ENCODE measurements at regions not wholly inside any gene's neighbourhood (a gene's known extent, or its start where the extent isn't known, plus 50 kb on each side); places are given as distances from the start of the nearest gene placed in this dataset.
A peak's percentile ranks its signal among the peaks of the same experiment; 100 is the strongest.
"Not testable (repeated sequence)": the region's sequence is repeated elsewhere in the genome, so short reads cannot be mapped to it uniquely, and the experiment has no call there.

DNA sequence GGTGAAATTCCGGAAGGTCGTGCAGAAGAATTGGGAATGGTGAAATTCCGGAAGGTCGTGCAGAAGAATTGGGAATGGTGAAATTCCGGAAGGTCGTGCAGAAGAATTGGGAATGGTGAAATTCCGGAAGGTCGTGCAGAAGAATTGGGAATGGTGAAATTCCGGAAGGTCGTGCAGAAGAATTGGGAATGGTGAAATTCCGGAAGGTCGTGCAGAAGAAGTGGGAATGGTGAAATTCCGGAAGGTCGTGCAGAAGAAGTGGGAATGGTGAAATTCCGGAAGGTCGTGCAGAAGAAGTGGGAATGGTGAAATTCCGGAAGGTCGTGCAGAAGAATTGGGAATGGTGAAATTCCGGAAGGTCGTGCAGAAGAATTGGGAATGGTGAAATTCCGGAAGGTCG is 154.4 kb downstream of the C16orf95 start:
- intact Hi-C loops (cut with DNase I); ATAC-seq; DNase-seq (ENCODE audit: low spot score): not testable (repeated sequence)

DNA sequence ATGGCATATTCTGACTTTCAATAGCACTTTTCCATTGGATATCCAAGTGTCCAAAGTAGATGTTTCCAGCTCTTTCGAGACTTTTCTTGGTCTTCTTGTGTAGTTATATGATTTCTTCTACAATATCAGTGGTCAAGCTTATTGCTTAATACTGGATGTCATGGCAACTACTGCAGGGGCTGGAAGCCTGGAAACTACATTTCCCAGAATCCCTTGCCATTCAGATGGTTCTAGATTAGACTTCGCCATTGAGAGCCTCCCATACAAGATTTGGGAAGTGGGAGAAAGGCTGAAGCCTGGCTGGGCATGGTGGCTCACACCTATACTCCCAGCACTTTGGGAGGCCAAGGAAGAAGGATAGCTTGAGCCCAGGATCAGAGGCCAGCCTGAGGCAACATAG is 153.6 kb downstream of the C16orf95 start:
- DNase-seq (ENCODE audit: low spot score), result no peak
- intact Hi-C loops (cut with DNase I), result no loop called here
- ATAC-seq, result no peak

DNA sequence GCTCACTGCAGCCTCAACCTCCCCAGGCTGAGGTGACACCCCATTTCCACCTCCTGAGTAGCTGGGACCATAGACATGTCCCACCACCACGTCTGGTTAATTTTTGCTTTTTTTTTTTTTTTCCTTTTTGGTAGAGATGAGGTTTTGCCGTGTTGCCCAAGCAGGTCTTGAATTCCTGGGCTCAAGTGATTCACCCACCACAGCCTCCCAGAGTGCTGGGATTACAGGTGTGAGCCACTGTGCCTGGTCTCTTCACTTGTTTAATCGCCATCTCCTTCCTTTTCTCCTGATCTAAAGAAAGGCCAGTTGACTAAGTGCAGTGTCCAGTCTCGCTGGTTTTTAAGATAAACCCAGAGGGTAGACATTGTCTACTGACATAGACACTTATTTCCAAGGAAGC is 152.0 kb downstream of the C16orf95 start:
- intact Hi-C loops (cut with DNase I), result no loop called here
- DNase-seq (ENCODE audit: low spot score) (no peak), ATAC-seq (no peak)

DNA sequence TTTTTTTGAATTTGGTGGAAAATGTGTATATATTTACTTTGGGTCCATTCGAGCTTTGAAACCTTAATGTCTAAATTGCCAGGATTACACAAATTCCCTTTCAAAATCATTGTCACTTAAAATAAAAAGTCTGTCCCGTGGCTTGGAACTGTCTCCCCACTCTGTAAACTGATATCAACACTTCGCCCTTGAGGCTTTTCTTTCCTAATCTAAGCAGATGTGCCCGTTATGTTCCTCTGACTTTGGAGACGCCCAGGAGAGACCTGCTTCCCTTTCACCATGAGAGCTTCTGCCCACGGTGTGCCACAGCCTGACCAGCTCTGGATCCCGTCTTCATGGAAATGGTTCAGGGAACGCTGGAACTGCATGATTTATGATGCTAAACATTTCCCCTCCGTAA is 151.3 kb downstream of the C16orf95 start:
- intact Hi-C loops (cut with DNase I), result no loop called here
- DNase-seq (ENCODE audit: low spot score) (no peak), ATAC-seq (peak; percentile 77)

DNA sequence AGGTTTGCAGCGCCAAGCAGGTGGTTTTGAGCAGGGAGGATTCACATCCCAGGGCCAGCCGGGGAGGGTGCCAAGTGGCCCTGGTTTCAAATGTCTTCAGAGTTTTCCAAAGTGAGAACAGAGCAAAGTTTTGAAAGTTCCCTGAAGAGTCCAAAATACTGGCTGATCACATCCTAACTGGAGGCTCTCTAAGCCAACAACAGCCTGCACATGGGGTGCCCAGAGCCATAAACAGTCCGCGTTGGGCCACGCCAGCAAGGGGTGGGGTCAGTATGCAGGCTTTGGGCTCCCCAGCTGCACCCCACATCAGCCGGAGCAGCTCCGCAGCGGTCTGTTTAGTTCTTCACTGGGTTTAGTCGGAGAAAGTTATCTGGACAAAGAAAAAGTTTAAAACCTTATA is 150.9 kb downstream of the C16orf95 start:
- DNase-seq (ENCODE audit: low spot score), result no peak
- intact Hi-C loops (cut with DNase I), result no loop called here
- peak; percentile 61 for ATAC-seq

DNA sequence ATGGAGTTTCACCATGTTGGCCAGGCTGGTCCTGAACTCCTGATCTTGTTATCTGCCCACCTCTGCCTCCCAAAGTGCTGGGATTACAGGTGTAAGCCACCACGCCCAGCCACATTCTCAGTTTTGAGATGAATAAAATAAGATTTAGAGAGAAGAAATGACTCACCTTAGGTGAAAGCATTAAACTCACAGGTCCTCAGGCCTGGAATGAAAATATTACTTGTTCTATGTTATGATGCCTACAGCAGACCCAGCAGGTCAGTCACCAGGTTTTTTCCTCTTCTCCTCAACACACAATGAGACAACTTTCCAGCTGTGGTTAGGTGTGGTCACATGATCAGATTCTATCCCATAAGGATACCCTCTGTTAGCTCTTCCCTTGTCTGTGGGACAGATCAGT is 150.3 kb downstream of the C16orf95 start:
- DNase-seq (ENCODE audit: low spot score) (no peak), ATAC-seq (no peak)
- intact Hi-C loops (cut with DNase I), result no loop called here

DNA sequence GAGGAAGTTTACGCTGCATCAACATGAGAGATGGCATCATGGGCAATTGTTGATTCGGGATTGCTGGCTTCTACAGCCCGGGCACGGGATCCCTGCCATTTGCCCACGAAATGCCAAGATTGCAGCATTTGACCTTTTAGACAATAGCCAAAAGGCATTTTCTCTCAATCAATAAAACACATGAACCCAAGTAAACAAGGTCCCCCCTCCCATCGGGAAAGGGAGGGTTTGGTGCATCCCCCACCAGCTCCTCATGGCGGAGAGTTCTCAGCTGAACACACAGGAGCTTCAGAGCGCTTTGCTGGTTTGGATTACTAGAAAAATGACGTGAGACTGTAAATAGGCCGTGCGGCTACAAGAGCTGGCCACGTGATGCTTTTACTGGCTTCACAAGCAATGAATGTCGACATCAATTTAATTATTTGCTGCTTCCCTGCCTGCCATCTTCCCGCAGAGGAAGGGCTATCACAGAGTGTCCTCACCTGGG is 147.6 kb downstream of the C16orf95 start:
- intact Hi-C loops (cut with DNase I), result no loop called here
- DNase-seq (ENCODE audit: low spot score), result no peak
- ATAC-seq, result peak; percentile 21

DNA sequence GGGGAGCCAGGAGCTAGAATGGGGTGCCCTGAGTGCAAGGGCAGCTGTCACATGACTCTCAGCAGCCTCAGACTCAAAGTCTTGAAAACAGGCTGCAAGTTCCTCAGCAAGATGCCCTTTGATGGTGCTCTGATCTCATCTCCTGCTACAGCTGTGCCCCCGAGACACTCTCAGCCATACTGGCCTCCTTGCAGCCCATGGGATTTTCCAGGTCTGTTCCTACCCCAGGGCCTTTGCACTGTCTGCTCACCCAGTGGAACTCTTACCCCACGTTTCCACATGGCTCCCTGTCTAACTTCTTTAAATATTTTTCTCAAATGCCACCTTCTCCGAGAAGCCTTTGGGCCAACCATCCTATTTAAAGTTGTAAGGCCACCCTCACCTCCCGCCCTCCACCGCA is 146.9 kb downstream of the C16orf95 start:
- no peak for ATAC-seq
- intact Hi-C loops (cut with DNase I), result no loop called here
- DNase-seq (ENCODE audit: low spot score), result no peak

DNA sequence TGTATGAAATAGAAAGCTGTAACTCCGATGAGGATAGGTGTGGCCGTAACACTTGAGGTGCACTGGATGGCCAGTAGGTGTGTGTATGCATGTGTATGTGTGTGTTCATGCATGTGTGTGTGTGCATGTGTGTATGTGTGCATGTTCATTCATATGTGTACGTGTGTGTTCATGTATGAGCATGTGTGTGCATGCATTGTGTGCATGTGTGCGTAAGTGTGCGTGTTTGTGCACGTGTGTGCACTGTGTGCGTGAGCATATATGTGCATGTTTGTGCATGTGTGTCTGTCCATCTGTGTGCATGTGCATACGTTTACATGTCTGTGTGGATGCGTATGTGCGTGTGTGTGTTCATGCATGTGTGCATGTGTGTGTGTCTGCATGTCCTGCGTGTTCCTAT is 145.5 kb downstream of the C16orf95 start:
- intact Hi-C loops (cut with DNase I), result no loop called here
- ATAC-seq, result no peak

DNA sequence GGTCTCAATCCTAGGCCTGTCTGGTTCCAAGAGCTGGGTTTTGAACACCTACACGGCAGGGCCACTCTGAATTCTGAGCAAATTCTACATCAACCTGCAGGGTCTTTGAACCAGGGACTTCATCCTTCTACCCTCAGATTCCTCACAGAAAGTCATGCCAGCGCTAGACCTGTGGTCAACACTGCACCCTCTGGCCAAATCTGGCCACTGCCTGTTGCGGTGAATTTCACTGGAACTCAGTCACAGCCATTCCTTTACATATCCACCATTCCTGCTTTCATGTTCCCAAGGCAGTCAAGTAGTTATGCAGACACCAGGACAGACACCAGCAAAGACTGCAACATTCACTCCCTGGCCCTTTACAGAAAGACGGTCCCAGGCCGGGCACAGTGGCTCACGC is 144.6 kb downstream of the C16orf95 start:
- DNase-seq (ENCODE audit: low spot score) (no peak), ATAC-seq (no peak)
- intact Hi-C loops (cut with DNase I), result no loop called here

More for the DNA sequence above, 145.5 kb downstream of the C16orf95 start:
- no peak for DNase-seq (ENCODE audit: low spot score)

DNA sequence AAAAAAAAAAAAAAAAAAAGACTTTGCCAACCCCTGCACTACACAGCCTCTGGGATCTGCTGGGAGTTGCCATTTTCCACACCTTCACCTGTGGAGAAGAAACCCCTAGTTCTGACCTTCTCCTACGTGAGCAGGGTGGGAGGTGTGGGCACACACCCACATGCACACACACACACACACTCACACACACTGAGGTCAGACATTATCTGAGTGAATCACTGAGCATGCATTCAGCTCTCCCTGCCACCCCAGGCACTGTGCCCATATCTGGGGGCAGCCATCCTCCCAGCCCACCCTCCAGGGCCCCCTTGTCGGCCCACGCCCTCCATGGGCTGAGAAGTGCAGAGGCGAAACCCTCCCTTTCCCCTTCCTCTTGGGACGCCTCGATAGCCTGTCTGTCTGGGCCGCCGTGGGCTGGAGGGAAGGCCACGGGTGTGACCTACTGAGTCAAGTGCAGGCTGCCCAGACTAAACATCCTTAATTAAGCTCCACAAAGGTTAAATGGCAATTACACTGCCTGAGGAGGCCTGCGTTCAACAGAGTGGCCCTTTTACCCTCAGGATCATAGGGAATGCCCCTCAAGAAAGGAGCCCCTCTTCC is 143.8 kb downstream of the C16orf95 start:
- ATAC-seq (no peak), DNase-seq (ENCODE audit: low spot score) (no peak)
- intact Hi-C loops (cut with DNase I), result no loop called here

DNA sequence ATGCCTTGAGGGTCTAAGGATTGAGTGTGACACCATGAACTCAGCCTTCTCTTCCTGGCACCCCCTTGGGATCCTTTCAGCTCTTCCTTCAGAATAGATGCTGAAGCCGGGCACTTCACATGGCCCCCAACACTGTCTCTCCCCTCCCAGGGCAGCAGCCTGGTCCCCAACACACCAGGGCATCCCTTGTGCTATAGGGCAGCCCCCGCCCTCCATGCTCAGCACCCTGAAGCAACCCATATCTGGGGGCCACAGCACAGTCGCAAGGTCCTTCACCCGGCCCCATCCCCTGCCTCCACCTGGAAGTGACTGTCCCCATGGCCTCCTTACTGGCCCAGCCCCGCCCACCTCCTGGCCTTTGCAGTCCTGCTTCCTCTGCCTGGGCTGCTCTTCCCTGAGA is 143.1 kb downstream of the C16orf95 start:
- no peak for DNase-seq (ENCODE audit: low spot score)
- ATAC-seq, result no peak
- intact Hi-C loops (cut with DNase I), result no loop called here

DNA sequence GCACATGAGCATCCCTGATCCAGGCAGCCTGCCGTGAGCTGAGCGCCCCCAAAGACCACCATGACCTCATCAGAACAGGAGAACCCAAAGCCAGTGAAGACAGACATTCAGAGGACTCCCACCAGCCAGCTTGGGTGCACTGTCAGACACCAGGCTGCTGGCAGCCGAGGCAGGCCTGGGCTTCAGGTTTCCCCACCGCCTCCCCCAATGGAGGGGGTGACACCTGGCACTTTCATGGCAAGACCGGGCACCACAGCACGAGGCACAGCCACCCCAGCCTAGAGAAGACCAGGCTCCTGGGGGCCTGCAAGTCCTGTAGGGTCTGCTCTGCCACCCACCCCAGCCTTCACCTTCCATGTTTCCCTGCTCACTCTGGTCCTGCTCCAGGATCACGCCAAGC is 140.5 kb downstream of the C16orf95 start:
- intact Hi-C loops (cut with DNase I), result no loop called here
- DNase-seq (ENCODE audit: low spot score) (no peak), ATAC-seq (no peak)

DNA sequence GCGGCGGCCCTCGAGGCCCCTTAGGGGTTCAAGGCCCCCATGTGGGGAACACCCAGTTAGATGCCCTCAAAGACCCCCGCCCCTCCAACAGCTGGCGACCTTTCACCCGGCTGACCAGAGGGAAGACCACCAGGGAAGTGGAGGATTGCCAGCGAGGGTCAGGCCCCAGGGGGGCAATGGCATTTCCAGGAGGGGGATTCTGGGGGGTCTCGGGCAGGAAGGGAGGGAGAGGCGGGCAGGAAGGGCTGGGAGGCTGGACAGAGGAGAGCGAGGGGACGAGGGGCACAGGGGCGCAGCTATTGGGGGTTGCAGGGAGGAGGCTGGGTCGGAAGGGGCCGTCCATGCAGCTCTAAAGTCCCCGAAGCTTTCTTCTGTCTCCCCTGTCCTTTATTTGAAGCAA is 139.5 kb downstream of the C16orf95 start:
- peak; percentile 64 for DNase-seq (ENCODE audit: low spot score)
- peak; percentile 41 for ATAC-seq
- intact Hi-C loops (cut with DNase I), result no loop called here

DNA sequence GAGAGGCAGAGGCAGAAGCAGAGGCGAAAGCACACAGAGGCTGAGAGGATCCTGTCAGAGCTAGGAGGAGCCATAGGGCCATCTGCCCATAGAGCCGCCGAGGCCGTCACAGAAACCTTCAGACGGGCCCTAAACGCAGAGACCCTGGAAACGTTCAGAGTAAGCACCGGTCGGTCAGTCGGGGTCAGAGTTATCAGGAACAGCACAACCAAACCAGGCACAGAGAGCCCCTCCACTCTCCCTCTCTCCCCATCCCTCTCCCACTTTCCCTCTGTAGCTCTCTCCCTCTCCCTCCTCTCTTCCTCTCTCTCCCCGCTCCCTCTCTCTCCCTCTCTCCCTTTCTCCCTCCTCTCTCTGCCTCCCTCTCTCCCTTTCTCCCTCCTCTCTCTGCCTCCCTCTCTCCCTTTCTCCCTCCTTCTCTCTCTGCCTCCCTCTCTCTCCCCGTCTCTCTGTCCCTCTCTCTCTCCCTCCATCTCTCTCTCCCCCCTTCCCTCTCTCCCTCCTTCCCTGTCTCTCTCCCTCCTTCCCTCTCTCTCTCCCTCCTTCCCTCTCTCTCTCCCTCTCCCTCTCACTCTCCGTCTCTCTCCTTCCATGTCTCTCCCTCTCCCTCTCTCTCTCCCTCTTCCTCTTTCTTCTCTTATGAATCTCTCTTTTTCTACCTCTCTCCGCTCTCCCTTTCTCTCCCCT is 138.9 kb downstream of the C16orf95 start:
- DNase-seq (ENCODE audit: low spot score) (peak; percentile 68), ATAC-seq (peak; percentile 84)
- intact Hi-C loops (cut with DNase I), result no loop called here

DNA sequence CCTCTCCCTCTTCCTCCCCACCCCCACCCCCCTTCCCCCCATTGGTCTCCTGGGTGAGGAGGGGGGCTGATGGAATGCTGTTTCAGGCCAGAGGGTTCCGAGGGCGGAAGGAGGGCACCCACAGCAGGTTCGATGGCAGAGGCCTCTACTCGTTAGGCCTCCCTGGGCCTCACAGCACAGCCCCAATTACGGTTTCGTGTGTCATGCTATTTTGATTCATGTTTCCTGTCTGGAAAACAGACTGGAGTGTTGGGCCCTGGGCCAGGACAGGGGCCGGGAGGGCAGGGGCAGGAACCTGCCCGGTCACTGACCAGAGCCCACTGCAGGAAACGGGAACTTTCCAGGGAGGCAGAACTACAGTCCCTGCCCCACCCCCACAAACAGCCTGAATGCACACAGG is 138.2 kb downstream of the C16orf95 start:
- intact Hi-C loops (cut with DNase I), result no loop called here
- ATAC-seq (peak; percentile 23), DNase-seq (ENCODE audit: low spot score) (peak; percentile 69)

DNA sequence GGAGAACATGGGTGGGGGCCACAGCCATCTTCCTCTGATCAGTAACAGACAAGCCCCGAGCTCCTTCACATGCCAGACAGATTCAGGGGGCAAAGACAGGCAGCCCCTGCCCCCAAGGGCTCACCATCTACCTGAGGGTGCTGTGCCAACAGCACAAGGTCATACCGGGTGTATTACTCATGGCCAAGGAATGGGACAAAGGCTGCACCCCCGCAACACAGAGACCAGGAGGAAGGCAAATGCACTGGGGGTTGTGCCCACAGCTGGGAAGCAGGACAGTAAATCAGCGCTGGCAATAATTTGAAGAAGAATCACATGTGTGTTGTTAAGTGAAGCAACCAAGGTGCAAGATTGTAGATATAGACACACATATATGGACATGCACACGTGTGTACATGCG is 137.1 kb downstream of the C16orf95 start:
- DNase-seq (ENCODE audit: low spot score) (no peak), ATAC-seq (no peak)
- intact Hi-C loops (cut with DNase I), result no loop called here

DNA sequence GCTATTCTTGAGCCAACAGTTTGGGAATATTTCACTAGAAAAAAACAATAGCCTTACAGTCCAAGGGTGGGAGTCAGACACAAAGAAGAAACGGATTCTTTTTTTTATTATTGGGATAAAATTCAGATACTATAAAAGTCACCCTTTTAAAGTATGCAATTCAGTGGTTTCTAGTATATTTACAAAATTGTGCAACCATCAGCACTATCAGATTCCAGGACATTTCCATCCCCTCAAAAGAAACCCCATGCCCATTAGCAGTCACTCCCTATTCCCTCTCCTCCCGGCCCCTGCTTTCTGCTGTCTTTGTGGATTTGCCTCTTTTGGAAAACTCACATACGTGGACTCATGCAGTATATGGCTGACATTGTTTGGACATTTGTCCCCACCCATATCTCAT is 134.4 kb downstream of the C16orf95 start:
- ATAC-seq (no peak), DNase-seq (ENCODE audit: low spot score) (no peak)
- intact Hi-C loops (cut with DNase I), result no loop called here

DNA sequence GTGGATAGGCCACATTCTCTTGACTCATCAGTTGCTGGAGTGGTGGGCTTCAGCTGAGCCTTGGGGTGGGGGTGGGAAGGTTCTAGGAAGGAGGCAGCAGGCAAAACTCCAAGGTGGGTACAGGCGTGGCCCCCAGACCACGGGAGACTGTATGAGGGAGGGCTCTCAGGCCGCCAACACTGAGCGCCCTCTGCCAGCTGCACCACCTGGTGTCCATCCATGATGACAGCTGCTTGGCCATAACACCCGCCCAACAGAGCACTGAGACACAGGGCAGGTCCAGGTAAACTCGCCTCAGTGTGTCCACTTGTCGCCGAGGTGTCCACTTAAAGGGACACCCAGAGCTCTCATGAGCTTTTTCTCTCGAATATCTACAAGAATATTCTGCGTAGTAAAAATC is 133.5 kb downstream of the C16orf95 start:
- ATAC-seq, result no peak
- intact Hi-C loops (cut with DNase I), result no loop called here
- DNase-seq (ENCODE audit: low spot score), result no peak

DNA sequence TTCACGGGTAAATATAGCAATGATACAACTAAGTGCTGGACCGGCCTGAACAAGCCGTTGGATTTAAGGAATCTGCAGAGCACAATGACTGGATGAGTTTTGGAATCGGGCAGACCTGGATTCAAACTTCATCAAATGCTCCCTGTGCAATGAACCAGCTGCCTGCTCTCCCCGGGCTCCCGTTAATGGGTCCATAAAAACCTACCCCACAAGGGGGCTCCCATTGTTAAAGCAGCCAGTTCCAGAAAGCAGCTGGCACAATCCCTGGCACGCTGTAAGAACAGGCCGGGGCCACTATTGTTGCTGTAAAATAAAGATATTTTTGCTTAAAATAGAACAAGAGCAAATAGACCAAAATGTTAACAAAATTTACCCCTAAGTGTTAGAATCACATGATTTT is 131.9 kb downstream of the C16orf95 start:
- ATAC-seq (no peak), DNase-seq (ENCODE audit: low spot score) (no peak)
- intact Hi-C loops (cut with DNase I), result no loop called here

DNA sequence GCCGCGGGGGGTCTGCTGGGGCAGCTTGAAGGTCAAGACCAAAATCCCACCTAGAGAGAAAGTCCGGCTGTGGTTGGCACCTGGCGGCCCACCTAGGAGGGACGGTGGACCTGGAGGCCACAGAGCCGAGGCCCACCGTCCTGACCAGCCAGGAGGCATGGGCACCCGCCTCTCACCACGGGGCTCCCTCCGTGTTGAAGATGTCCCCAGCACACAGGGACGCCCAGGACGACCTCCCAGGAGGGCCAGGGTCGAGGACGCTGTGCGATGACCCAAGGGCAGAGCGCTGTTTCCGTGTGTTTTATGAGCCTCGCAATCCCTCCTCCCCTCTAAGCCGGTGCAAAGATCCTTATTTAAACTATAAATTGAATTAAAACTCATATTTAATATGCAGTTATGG is 131.2 kb downstream of the C16orf95 start:
- intact Hi-C loops (cut with DNase I), result no loop called here
- DNase-seq (ENCODE audit: low spot score), result no peak
- no peak for ATAC-seq

Data from sciatic nerve (tissue), 2 donors.